HL-60 (cell line): ENCODE measurements at regions not wholly inside any gene's neighbourhood (a gene's known extent, or its start where the extent isn't known, plus 50 kb on each side); places are given as distances from the start of the nearest gene placed in this dataset.

Experiments used
- DNase-seq, 2 experiments: peaks; one replicate each; pipeline ENCODE4 v3.0.0-alpha.2; 2010 to 2020; ENCODE audit warnings: low read depth in 1 of 2, low spot score in 1 of 2
- H3K27ac ChIP-seq: fragments of 250-450 bp; sonication (Bioruptor Pico); replicated peaks from 2 replicates; pipeline ENCODE4 v1.5.1; 2020; ENCODE audit warnings: mild to moderate bottlenecking, moderate library complexity
- H3K27me3 ChIP-seq: fragments of 250-450 bp; sonication (Bioruptor Pico); 2 replicates; pipeline ENCODE4 v1.5.1; 2021; ENCODE audit warnings: mild to moderate bottlenecking, moderate library complexity; ENCODE audit not compliant: insufficient read depth, poor library complexity, severe bottlenecking
- H3K4me3 ChIP-seq: replicated peaks from 2 replicates; pipeline ENCODE4 v1.5.1; 2011; ENCODE audit warnings: mild to moderate bottlenecking, control low read depth, low read length; ENCODE audit not compliant: insufficient read depth
- GABPA ChIP-seq: IDR thresholded peaks from 2 replicates; pipeline ENCODE4 v1.6.1; 2012; ENCODE audit warnings: low read depth
- POLR2AphosphoS5 ChIP-seq: IDR thresholded peaks from 2 replicates; pipeline ENCODE4 v1.6.1; 2012; ENCODE audit warnings: low read depth
- SPI1 ChIP-seq: IDR thresholded peaks from 2 replicates; pipeline ENCODE4 v1.6.1; 2012; ENCODE audit warnings: low read depth, mild to moderate bottlenecking, borderline replicate concordance
- TF ChIP-seq, protein P1 (sequence below): IDR thresholded peaks from 2 replicates; pipeline ENCODE4 v1.6.1; 2012; ENCODE audit warnings: low read depth; ENCODE audit not compliant: insufficient replicate concordance
- TF ChIP-seq, protein P2 (sequence below): IDR thresholded peaks from one replicate; pipeline ENCODE4 v1.5.1; 2011; ENCODE audit warnings: low read length, control low read depth, inconsistent platforms; ENCODE audit not compliant: insufficient read depth

DNA sequence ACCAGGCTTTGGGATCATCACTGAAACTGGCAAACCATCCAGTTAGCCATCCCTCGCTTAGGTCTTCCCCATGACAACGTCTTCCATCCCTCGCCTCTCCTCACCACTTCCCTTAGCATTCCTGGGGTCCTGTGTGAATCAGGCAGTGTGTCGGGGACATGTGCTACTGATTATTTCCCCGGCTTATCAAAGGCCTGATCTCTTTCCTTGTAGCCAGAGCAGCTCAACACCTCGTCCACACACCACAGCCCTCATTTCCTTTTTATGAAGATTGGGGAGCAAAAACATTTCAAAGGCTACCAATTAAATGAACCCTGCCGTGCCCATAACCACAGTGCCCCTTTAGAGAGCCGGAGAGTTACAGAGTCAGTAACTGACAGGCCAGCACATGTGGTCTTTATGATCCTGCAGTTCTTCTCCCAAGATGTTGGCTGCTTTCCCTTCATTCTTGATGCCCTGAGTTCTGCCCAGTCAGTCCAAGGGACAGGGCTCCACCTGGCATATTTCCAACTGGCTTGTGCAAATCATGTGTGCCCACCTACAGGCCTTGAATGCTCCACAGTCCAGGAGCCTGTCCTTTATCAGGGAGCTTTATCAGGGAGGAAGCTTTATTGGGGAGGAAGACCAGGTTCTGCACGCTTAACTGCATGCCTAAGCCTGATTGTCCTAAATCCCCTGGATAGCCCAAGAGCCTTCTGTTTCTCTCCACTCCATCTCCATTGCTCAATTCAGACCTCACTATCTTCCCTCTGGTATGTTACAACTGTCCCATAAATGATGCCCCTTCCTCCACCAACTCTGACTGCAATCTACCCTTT is 343.1 kb downstream of the CYRIA start:
- no peak for DNase-seq
- TF ChIP-seq SPI1 = no peak
- TF ChIP-seq, protein P1, sequence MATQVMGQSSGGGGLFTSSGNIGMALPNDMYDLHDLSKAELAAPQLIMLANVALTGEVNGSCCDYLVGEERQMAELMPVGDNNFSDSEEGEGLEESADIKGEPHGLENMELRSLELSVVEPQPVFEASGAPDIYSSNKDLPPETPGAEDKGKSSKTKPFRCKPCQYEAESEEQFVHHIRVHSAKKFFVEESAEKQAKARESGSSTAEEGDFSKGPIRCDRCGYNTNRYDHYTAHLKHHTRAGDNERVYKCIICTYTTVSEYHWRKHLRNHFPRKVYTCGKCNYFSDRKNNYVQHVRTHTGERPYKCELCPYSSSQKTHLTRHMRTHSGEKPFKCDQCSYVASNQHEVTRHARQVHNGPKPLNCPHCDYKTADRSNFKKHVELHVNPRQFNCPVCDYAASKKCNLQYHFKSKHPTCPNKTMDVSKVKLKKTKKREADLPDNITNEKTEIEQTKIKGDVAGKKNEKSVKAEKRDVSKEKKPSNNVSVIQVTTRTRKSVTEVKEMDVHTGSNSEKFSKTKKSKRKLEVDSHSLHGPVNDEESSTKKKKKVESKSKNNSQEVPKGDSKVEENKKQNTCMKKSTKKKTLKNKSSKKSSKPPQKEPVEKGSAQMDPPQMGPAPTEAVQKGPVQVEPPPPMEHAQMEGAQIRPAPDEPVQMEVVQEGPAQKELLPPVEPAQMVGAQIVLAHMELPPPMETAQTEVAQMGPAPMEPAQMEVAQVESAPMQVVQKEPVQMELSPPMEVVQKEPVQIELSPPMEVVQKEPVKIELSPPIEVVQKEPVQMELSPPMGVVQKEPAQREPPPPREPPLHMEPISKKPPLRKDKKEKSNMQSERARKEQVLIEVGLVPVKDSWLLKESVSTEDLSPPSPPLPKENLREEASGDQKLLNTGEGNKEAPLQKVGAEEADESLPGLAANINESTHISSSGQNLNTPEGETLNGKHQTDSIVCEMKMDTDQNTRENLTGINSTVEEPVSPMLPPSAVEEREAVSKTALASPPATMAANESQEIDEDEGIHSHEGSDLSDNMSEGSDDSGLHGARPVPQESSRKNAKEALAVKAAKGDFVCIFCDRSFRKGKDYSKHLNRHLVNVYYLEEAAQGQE = no peak
- no peak for TF ChIP-seq POLR2AphosphoS5
- TF ChIP-seq, protein P2, sequence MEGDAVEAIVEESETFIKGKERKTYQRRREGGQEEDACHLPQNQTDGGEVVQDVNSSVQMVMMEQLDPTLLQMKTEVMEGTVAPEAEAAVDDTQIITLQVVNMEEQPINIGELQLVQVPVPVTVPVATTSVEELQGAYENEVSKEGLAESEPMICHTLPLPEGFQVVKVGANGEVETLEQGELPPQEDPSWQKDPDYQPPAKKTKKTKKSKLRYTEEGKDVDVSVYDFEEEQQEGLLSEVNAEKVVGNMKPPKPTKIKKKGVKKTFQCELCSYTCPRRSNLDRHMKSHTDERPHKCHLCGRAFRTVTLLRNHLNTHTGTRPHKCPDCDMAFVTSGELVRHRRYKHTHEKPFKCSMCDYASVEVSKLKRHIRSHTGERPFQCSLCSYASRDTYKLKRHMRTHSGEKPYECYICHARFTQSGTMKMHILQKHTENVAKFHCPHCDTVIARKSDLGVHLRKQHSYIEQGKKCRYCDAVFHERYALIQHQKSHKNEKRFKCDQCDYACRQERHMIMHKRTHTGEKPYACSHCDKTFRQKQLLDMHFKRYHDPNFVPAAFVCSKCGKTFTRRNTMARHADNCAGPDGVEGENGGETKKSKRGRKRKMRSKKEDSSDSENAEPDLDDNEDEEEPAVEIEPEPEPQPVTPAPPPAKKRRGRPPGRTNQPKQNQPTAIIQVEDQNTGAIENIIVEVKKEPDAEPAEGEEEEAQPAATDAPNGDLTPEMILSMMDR = no peak
- TF ChIP-seq GABPA = no peak
- H3K27me3 ChIP-seq = no peaks in the 10 kb centered on the region
- H3K27ac ChIP-seq = no peak overlapping the region
- H3K4me3 ChIP-seq = no peak overlapping the region

DNA sequence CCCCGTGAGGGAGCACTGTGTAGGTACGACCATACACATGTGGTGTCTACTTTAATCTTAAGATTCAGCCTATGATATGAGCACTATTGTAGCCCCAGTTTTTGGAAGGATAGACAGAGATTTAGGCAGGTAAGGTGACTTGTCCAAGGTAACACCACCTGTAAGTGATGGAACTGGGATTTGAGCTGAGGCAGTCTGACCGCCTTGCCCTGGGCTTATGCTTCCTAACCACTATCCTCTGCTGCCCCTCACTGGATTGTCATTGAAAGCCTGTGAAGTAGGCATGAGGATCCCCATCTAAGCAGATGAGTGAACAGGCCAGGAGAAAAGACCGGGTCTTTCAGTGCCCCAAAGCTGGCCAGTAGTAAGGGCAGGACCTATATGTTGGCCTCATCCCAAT is 343.8 kb downstream of the CYRIA start:
- TF ChIP-seq POLR2AphosphoS5 = no peak
- TF ChIP-seq, protein P2 = no peak
- TF ChIP-seq GABPA = no peak
- TF ChIP-seq, protein P1 = no peak
- TF ChIP-seq SPI1 = no peak
- Histone ChIP-seq H3K4me3 (no peak overlapping the region), H3K27ac (no peak overlapping the region), H3K27me3 (no peaks in the 10 kb centered on the region)
- DNase-seq = no peak

DNA sequence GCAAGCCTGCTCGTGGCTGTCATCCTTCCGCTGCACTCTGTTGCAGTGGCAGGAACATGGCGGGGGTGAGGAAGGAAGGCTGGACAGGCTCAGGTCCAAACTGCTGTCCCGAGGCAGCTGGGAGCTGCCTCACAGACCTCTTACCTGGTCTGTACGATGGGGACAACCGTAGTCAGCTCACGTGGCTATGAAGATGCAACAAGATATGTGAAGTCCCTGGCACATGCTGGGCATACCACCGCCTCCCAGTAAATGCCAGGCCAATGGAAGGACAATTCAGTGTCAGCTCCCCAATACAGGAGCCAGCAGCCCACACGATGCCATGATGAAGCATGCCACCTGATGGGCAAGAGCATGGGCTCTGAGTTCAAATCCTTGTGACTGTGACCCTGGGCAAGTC is 344.4 kb downstream of the CYRIA start:
- TF ChIP-seq, protein P1 = no peak
- TF ChIP-seq, protein P2 = no peak
- TF ChIP-seq SPI1 (no peak), GABPA (no peak), POLR2AphosphoS5 (no peak)
- H3K27ac ChIP-seq = no peak overlapping the region
- no peaks in the 10 kb centered on the region for H3K27me3 ChIP-seq
- DNase-seq = no peak
- no peak overlapping the region for H3K4me3 ChIP-seq
